K562 (cell line): ENCODE measurements at regions not wholly inside any gene's neighbourhood (a gene's known extent, or its start where the extent isn't known, plus 50 kb on each side); places are given as distances from the start of the nearest gene placed in this dataset.

Experiments used
- CGGBP1 ChIP-seq: fragments of 250-450 bp; sonication (Bioruptor Pico); IDR thresholded peaks from 2 replicates; pipeline ENCODE4 v1.9.0; 2021; ENCODE audit warnings: mild to moderate bottlenecking
- IFI16 ChIP-seq: fragments of 250-450 bp; sonication (Bioruptor Pico); IDR thresholded peaks from 2 replicates; pipeline ENCODE4 v2.1.2; 2022; ENCODE audit warnings: mild to moderate bottlenecking, inconsistent platforms
- PCBP1 ChIP-seq: fragments of 200-400 bp; formaldehyde crosslinking; IDR thresholded peaks from 2 replicates; pipeline ENCODE4 v1.6.1; 2018; ENCODE audit warnings: mild to moderate bottlenecking, low read depth, low read length; ENCODE audit not compliant: poor library complexity, severe bottlenecking
- RERE ChIP-seq: sonication (generic); formaldehyde crosslinking; IDR thresholded peaks from 2 replicates; pipeline ENCODE4 v1.8.0; 2023; ENCODE audit warnings: missing genetic modification reagents, mild to moderate bottlenecking, borderline replicate concordance
- RFX7 ChIP-seq: fragments of 250-450 bp; sonication (Bioruptor Pico); IDR thresholded peaks from 2 replicates; pipeline ENCODE4 v1.5.1; 2021; ENCODE audit warnings: mild to moderate bottlenecking
- SNIP1 ChIP-seq: fragments of 450-650 bp; IDR thresholded peaks from 2 replicates; pipeline ENCODE4 v1.7.1; 2017; ENCODE audit warnings: low read depth, mild to moderate bottlenecking
- TAL1 ChIP-seq: fragments of 450-650 bp; IDR thresholded peaks from 2 replicates; pipeline ENCODE4 v1.6.1; 2016; ENCODE audit warnings: mild to moderate bottlenecking
- ZBED1 ChIP-seq: IDR thresholded peaks from 2 replicates; pipeline ENCODE4 v1.6.1; 2014
- ZNF146 ChIP-seq: IDR thresholded peaks from one replicate; pipeline ENCODE4 v1.6.1; 2018; ENCODE audit warnings: missing compliant biosample characterization; ENCODE audit not compliant: unreplicated experiment

GRCh38 chr2:145652571-145653545 is 1132.9 kb upstream of the ZEB2 start (continued):
- no peak for TF ChIP-seq PCBP1
- no peak for TF ChIP-seq ZNF146 (CRISPR knock-in tag)
- no peak for TF ChIP-seq CGGBP1 (CRISPR knock-in tag)
- TF ChIP-seq RERE (CRISPR knock-in tag) = no peak
- TF ChIP-seq IFI16 (CRISPR knock-in tag) = no peak
- no peak for TF ChIP-seq ZBED1
- no peak for TF ChIP-seq RFX7 (CRISPR knock-in tag)
- no peak for TF ChIP-seq SNIP1
- no peak for TF ChIP-seq TAL1
- TF ChIP-seq, all 486 proteins: peak for 0
